ENCODE measurements at regions not wholly inside any gene's neighbourhood (a gene's known extent, or its start where the extent isn't known, plus 50 kb on each side); places are given as distances from the start of the nearest gene placed in this dataset.
"Not testable (repeated sequence)": the region's sequence is repeated elsewhere in the genome, so short reads cannot be mapped to it uniquely, and the experiment has no call there.

DNA sequence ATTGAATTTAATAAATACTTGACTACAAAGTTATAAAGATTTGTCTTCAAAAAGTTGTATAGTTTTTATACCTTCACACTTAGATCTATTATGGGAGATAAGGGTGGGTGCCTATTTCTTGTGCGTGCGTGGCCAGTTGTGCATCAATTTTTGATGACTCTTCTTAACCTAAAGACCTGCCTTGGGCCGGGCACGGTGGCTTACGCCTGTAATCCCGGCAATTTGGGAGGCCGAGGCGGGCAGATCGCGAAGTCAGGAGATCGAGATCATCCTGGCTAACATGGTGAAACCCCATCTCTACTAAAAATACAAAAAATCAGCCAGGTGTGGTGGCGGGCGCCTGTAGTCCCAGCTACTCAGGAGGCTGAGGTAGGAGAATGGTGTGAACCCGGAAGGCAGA lies 830.1 kb downstream of the BRD1 start:
- TF ChIP-seq, protein P1, sequence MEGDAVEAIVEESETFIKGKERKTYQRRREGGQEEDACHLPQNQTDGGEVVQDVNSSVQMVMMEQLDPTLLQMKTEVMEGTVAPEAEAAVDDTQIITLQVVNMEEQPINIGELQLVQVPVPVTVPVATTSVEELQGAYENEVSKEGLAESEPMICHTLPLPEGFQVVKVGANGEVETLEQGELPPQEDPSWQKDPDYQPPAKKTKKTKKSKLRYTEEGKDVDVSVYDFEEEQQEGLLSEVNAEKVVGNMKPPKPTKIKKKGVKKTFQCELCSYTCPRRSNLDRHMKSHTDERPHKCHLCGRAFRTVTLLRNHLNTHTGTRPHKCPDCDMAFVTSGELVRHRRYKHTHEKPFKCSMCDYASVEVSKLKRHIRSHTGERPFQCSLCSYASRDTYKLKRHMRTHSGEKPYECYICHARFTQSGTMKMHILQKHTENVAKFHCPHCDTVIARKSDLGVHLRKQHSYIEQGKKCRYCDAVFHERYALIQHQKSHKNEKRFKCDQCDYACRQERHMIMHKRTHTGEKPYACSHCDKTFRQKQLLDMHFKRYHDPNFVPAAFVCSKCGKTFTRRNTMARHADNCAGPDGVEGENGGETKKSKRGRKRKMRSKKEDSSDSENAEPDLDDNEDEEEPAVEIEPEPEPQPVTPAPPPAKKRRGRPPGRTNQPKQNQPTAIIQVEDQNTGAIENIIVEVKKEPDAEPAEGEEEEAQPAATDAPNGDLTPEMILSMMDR (IDR thresholded peaks at IDR 0.05 in 2 of 3, conservative IDR thresholded peaks at IDR 0.05 in 1 of 3; ENCODE audit: borderline replicate concordance in 1 of 3, insufficient read depth in 1 of 3, low read depth in 2 of 3, low read length in 2 of 3): not testable (repeated sequence)
- TF ChIP-seq YY1 (IDR thresholded peaks at IDR 0.05; ENCODE audit: extremely low read depth, insufficient replicate concordance, low read depth, low read length); FOSL1 (IDR thresholded peaks at IDR 0.05; ENCODE audit: low read depth); POLR2A (IDR thresholded peaks at IDR 0.05; ENCODE audit: borderline replicate concordance, extremely low read depth, insufficient read depth, insufficient read length); EZH2 (IDR thresholded peaks at IDR 0.05): not testable (repeated sequence)
